Breast epithelium (tissue), 3 donors: ENCODE measurements at regions not wholly inside any gene's neighbourhood (a gene's known extent, or its start where the extent isn't known, plus 50 kb on each side); places are given as distances from the start of the nearest gene placed in this dataset.

Source experiments
- CTCF ChIP-seq, 3 donors: fragments of 450-650 bp; IDR thresholded peaks; one replicate each; pipeline ENCODE4 v1.5.1; 2016 to 2017; ENCODE audit warnings: antibody characterized with exemption in 3 of 3, mild to moderate bottlenecking in 3 of 3, moderate library complexity in 3 of 3
- POLR2A ChIP-seq: fragments of 450-650 bp; IDR thresholded peaks from one replicate; pipeline ENCODE4 v1.6.1; 2016; ENCODE audit warnings: antibody characterized with exemption, mild to moderate bottlenecking, moderate library complexity
- POLR2AphosphoS5 ChIP-seq, 3 donors: sonication (generic); formaldehyde crosslinking; IDR thresholded peaks; one replicate each; pipeline ENCODE4 v1.6.1; 2017; ENCODE audit warnings: antibody characterized with exemption in 3 of 3

GRCh38 chr7:67413670-67414069, 417.0 kb downstream of the TYW1 start:
- TF ChIP-seq CTCF (IDR thresholded peaks at IDR 0.05) (no peak), POLR2A (no peak), POLR2AphosphoS5 (IDR thresholded peaks at IDR 0.05) (no peak)
